HG02642 (cell line): ENCODE measurements at regions not wholly inside any gene's neighbourhood (a gene's known extent, or its start where the extent isn't known, plus 50 kb on each side); places are given as distances from the start of the nearest gene placed in this dataset.

Experiments
- ATAC-seq: cut with Tn5 transposase; IDR thresholded peaks from one replicate; pipeline ENCODE4 v1.9.1; 2021; ENCODE audit warnings: mild to moderate bottlenecking; ENCODE audit not compliant: unreplicated experiment, poor library complexity

DNA sequence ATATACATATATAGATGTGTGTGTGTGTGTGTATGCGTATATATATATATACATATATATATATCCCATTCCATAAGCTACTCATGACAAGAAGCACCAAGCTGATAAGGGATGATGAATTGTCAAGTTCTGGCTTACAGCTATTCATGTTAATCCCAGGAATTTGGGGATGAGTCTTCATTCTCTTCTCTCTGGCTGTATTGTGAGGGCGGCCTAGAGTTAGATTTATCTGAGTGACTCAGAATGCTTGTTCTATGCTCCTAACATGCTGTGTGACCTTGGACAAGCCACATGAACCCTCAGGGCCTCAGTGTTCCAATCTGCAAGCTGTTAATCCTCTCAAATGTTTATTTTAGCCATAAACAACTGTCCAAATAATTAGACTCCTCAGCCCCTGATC is 749.0 kb downstream of the MED13L start:
- no peak for ATAC-seq

DNA sequence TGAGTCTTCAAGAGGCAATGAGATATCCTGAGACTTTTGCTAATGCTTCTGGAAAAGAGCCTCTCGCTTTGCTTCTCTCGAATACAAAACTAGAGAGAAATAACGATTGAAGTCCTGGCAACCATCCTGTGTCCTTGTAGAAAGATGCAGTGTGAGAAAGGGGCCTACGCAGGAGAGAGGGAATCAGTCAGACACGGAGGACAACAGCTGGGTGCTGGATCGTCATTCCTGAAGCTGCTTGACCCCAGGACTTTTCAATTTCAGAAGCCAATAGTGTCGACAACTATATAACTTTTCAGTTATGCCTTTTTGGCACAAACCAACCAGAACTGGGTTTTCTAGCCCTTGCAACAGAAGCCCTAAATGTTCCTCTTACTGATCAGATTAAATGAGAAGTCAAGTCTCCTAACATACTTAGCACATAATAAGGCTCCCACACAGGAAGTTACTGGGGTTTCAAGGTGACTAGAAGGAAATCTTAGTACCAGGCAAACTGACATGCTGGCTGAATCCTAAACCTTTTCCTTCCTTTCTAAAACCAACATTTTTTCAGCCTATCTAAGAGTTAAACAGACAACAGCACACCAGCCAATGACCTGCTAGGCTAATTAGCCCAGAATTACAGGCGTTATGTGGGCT is 755.6 kb downstream of the MED13L start:
- no peak for ATAC-seq

DNA sequence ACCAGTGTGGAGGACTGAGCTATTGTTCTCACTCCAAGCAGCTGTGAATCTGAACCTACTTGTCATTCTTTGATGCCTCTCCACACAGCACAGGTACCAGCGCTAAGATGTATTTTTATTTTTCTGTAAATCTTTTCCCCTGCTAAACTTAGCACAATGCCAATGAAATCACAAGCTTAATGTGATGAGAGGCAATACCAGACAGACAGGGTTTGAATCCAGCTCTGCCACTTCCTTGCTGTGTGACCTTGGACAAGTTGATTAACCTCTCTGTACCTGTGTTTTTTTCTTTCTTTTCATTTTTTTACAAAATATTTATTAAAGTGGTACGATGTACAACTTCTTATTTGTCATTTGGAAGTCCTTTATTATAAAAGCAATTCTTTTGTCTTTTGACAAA is 757.6 kb downstream of the MED13L start:
- no peak for ATAC-seq

GRCh38 chr12:115519359-115519758 is 758.1 kb downstream of the MED13L start:
- no peak for ATAC-seq

DNA sequence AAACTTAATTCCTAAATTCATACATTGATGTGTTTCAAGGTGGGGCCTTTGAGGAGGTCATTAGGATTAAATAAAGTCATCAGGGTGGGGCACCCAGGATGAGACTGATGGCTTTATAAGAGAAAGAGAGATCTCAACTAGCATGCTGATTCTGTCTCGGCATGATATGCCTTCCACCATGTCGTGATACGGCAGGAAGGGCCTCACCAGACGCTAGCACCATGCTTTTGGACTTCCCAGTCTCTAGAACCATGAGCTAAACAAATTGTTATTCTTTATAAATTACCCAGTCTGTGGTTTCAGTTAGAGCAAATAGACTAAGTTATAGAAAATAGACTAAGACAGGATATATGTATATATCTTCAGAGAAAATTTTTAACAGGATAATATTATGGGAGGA is 759.6 kb downstream of the MED13L start:
- ATAC-seq: no peak

GRCh38 chr12:115511986-115512711 is 765.3 kb downstream of the MED13L start:
- no peak for ATAC-seq

DNA sequence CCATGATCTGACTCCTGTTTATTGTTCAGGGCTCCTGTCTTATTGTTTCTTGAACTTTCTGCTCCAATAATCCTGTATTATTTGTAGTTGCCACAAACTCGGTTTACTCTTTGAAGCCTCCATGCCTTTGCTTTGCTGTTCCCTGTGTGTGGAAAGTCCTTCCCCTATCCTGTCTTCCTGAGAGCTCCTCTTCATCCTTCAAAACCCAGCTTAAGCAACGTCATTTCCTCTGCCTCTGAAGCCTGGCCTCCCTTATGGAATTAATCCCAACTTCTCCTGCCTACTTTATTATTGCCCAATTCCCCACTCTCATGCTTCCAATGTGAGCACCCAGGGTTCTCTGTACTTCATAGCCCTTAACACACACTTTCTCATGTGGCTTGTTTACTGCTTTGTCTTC is 766.2 kb downstream of the MED13L start:
- no peak for ATAC-seq

GRCh38 chr12:115508990-115509389 is 768.5 kb downstream of the MED13L start:
- ATAC-seq: no peak

DNA sequence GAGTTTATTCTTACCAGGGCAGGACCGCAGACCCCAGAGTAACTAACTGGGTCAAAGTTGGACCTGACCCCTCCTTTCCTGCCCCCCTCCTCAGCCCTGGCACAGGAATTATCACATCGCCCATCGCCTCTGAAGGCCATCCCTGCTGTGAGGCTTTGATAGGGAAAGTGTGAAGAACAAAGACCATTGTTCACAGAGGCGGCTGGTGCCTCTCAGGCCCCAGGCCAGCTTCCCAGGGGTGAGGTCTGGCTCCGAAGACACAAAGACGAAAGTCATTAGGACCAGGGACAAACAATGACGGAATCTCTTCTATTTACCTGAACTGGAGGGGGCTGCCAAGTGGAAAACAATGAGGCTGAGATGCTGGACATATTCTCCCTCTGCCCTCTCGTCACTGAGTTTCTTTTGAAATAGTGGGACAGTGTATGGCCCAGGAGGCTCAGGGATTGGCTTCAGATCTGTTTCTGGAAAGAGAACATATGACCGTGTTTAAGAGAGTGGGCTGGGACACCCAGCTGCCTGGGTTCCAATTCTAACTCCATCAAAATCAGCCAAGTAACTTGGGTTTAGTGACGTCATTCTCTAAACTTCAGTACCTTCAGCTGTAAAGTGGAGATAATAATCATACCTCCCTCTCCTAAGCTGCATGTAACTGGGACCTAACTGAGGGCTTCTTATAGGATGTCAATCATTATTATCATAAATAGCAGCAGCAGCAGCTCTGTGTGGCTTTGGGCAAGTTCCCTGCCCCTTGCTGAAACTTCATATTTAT is 769.4 kb downstream of the MED13L start:
- no peak for ATAC-seq

- ATAC-seq: no peak
Measured at GRCh38 chr12:115507560-115507889, 770.0 kb downstream of the MED13L start.

DNA sequence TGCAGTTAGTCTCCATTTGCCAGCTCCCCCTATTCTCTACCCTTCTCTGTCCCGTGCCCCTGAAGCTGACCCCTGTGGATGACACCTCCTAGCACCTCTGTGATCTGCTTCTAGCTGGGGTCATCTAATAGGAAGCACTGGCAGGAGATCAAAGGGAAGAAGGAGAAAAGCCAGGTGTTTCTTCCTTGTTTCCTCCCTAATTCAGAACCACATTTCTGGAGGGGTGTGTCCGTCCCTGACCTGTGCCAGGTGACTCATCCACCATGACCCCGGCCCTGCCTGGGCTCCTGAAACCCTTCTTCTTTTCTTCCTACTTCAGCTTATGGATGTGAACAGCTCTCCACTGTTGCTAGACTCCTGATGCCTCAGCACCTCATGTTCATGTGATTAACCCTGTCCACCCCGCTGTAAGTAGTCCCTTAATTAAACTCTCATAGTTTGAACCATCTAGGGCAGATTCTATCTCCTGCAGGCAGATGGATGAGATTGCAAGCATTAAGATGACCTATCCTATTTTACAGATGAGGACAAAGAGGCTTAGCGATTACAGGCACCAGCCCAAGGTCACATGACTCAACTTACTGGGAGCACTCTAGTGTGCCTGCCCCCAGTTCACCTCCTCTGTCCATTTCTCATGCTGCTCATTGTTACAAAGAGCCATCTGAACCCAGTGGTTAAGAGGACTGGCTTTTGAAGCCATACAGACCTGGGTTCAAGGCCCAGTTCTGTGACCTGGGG is 770.5 kb downstream of the MED13L start:
- ATAC-seq: no peak

DNA sequence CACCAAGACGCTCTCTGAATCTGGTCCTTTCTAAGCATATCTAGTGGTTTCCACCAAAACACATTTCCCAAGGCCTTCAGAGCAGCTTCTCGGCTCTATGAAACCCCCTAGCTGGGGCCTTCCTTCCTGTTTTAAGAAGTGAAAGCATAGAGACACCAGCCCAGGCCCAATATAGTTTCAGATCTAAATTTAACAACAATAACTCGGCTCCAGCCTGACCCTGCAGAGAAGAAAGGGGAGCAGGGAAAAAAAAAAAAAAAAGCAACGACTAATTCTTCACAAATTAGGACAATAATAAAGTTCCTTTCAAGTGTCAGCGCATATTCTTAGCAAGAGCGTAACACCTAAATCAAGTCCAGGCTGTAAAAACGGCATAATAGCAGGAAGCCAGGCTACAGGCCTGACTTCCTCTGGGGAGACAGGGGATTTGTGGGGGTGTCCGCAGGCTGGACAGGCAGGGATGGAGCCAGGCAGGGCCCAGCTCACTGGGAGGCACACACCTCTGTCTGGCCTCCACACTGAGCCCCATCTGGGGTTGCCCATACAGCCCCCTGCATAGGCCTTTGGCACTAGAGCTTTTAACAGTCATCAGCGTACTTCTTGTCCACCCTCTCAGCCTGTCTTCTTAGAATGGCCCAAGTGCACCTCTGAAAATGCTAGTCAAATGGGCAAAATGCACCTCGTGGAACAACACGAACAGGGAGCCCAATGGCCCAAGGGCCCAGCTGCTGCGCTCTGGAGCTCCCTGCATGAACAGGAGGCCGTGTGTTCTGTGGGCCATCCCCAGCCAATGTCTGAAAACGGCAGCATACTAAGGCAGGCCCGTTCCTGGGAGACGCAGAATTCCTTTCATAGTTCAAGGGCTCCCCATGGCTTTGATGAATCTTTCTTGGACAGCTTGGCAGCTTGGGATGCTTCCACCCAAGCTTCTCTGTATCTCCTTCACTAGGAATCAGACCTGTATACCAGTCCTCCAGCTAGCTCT is 772.9 kb downstream of the MED13L start:
- peak; percentile 62 for ATAC-seq

DNA sequence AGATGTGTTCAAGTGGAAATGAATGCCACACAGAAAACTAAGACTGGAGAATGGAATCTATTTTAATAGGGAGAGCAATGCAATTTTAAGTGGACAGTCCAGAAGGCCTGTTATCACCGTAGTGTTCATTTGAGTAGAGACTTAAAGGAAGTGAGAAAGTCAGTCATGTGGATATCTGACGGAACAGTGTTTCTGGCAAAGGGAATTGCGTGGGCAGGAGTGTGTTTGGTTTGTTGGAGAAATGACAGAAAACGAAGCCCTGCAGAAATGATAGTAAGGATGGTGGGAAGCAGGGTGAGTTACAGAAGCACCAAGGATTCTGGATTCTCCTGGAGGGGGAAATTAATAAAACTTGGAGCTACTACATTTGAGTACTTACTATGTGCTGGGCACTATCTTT is 776.6 kb downstream of the MED13L start:
- no peak for ATAC-seq

GRCh38 chr12:115495300-115495699 is 782.2 kb downstream of the MED13L start:
- ATAC-seq: no peak

DNA sequence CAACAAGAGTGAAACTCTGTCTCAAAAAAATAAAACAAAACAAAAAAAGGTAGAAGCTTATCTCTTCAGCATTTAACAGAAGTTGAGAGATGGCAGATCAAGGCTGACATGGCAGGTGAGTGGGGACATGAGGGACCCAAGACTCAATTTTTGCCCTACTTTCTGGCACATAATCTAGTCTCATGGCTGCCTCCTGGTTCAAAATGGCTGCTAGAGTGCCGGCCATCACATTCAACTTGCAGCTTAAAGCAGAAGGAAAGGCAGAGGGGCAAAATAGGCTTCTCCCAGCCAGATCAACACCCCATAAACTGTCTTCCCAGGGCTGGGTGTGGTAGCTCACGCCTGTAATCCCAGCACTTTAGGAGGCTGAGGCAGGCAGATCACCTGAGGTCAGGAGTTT is 784.9 kb downstream of the MED13L start:
- ATAC-seq: no peak

DNA sequence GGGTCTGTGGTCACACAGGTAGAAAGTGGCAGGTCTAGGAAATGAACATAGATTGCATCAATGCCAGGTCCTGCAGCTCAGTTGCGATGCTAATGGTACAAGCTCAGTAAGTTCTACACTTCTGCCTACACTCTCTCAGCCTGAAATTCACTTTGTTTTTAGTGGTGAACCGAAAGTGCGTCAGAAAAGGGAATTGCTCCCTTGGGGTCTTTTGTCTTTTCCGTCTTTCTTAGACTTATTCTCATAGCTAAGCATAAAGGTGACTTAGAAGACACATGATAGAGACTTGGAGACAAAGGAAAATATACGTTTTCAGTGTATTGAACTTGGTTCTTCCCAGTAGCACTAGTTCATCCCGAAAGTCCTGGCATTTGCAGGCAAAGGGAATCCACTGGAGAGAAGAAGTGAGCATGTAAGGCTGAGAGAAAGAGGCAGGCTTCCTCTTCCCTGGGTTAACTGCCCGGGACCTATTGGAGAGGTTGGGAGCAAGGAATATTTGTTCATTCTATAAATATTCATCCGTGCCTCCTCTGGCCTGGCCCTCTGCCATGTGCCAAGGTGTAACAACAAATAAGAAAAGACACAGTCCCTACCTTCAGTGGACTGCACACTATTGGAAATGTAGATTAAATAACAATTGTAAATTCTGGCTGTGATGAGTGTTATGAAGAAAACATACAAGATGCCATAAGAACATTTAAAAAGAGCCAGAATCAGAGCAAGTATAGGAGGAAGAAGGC is 785.8 kb downstream of the MED13L start:
- ATAC-seq: no peak

- no peak for ATAC-seq
Measured at GRCh38 chr12:115489253-115489652, 788.2 kb downstream of the MED13L start.

DNA sequence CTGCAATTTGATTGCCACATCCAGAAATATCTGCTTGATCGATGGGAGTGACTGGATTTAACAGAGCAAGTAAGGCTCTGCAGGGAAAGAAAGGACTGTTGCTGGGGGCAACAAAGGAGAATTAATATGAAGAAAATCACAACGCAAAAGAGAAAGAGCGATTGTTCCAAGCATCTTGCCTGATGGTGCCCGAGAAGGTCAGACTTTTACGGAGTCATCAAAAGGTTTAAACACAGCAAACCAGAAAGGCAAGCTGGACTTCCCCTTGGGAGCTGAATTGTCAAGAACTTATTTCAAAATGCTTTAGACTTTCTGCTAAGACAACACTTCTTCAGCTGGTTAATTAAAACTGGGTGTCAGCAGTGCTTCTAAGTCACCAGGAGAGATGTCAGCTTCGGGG is 791.5 kb downstream of the MED13L start:
- no peak for ATAC-seq

GRCh38 chr12:115485503-115485902 is 792.0 kb downstream of the MED13L start:
- no peak for ATAC-seq
